SK-N-SH (cell line): ENCODE measurements at regions not wholly inside any gene's neighbourhood (a gene's known extent, or its start where the extent isn't known, plus 50 kb on each side); places are given as distances from the start of the nearest gene placed in this dataset.

Experiments
- CTCF ChIA-PET: fragments of 300-600, 350-600 bp; formaldehyde crosslinking; extraction: SDS; loops from one replicate; lab custom pipeline; 2021; lab: Yijun Ruan, JAX
- POLR2A ChIA-PET: fragments of 350-600 bp; sonication (Branson Sonifier 250); formaldehyde crosslinking; extraction: SDS; loops from one replicate; lab custom pipeline; 2020; ENCODE audit warnings: antibody characterized with exemption, inconsistent platforms; lab: Yijun Ruan, JAX
- DNase-seq: peaks from one replicate; pipeline ENCODE4 v3.0.0; 2012
- H2AFZ ChIP-seq: fragments of 200-600 bp; sonication (generic); 2 replicates; pipeline ENCODE4 v1.8.1; 2016; ENCODE audit warnings: antibody characterized with exemption, mild to moderate bottlenecking, low read depth
- H3F3A ChIP-seq: fragments of 200-600 bp; sonication (generic); replicated peaks from 2 replicates; pipeline ENCODE3; 2016; ENCODE audit warnings: antibody characterized with exemption, mild to moderate bottlenecking; ENCODE audit not compliant: insufficient read depth
- H3K27ac ChIP-seq, 2 experiments: fragments of 200-500 bp in 1 of 2; fragments of 200-600 bp in 1 of 2; sonication (Bioruptor generic) in 1 of 2; sonication (generic), shearing (Covaris generic) in 1 of 2; 2 replicates each; pipeline versions ENCODE4 v1.5.1 to v1.6.1; 2014 to 2016; ENCODE audit warnings: low read depth in 2 of 2, inconsistent platforms in 1 of 2, low read length in 1 of 2, mild to moderate bottlenecking in 1 of 2, mixed read lengths in 1 of 2
- H3K27me3 ChIP-seq: fragments of 200-600 bp; sonication (generic), shearing (Covaris generic); 2 replicates; pipeline ENCODE4 v1.6.1; 2016; ENCODE audit warnings: mixed run types; ENCODE audit not compliant: insufficient read depth
- H3K36me3 ChIP-seq, 2 experiments: fragments of 200-500 bp in 1 of 2; fragments of 200-600 bp in 1 of 2; sonication (Bioruptor generic) in 1 of 2; sonication (generic) in 1 of 2; replicated peaks in 1 of 2; 2 replicates each; pipeline versions ENCODE3 to v1.5.1; 2014 to 2016; ENCODE audit warnings: low read length in 1 of 2, mild to moderate bottlenecking in 1 of 2; ENCODE audit not compliant: insufficient read depth in 2 of 2, control insufficient read depth in 1 of 2
- H3K4me1 ChIP-seq, 2 experiments: fragments of 200-500 bp in 1 of 2; fragments of 200-600 bp in 1 of 2; sonication (Bioruptor generic) in 1 of 2; sonication (generic), shearing (Covaris generic) in 1 of 2; 2 replicates each; pipeline versions ENCODE4 v1.5.1 to v1.6.1; 2014 to 2016; ENCODE audit warnings: low read depth in 1 of 2, low read length in 1 of 2, mixed run types in 1 of 2; ENCODE audit not compliant: insufficient read depth in 2 of 2, control insufficient read depth in 1 of 2
- H3K4me2 ChIP-seq: fragments of 200-600 bp; sonication (generic), shearing (Covaris generic); 2 replicates; pipeline ENCODE4 v1.6.1; 2017; ENCODE audit warnings: mixed run types
- H3K4me3 ChIP-seq, 2 experiments: fragments of 200-500 bp in 1 of 2; fragments of 200-600 bp in 1 of 2; sonication (Bioruptor generic) in 1 of 2; sonication (generic), shearing (Covaris generic) in 1 of 2; 2 replicates each; pipeline versions ENCODE4 v1.5.1 to v1.8.1; 2014 to 2016; ENCODE audit warnings: low read depth in 2 of 2, inconsistent platforms in 1 of 2, low read length in 1 of 2, mild to moderate bottlenecking in 1 of 2, mixed read lengths in 1 of 2, moderate library complexity in 1 of 2
- H3K79me2 ChIP-seq: fragments of 200-600 bp; sonication (generic); 2 replicates; pipeline ENCODE4 v1.8.1; 2017; ENCODE audit warnings: mild to moderate bottlenecking; ENCODE audit not compliant: insufficient read depth
- H3K9ac ChIP-seq: fragments of 200-600 bp; sonication (generic); 2 replicates; pipeline ENCODE4 v1.6.1; 2017; ENCODE audit warnings: mixed run types
- H3K9me2 ChIP-seq: fragments of 200-600 bp; sonication (generic); 2 replicates; pipeline ENCODE4 v1.6.1; 2017; ENCODE audit warnings: mixed run types
- H3K9me3 ChIP-seq: fragments of 200-600 bp; sonication (generic); 2 replicates; pipeline ENCODE4 v1.6.1; 2017; ENCODE audit warnings: mixed run types, mild to moderate bottlenecking, moderate library complexity
- H4K20me1 ChIP-seq: fragments of 200-600 bp; sonication (generic); 2 replicates; pipeline ENCODE4 v1.6.1; 2017; ENCODE audit warnings: mild to moderate bottlenecking, mixed run types; ENCODE audit not compliant: insufficient read depth
- ELF1 ChIP-seq: IDR thresholded peaks from 2 replicates; pipeline ENCODE4 v1.4.0; 2012
- FOSL2 ChIP-seq: IDR thresholded peaks from 2 replicates; pipeline ENCODE4 v1.4.0; 2012; ENCODE audit warnings: low read depth, mild to moderate bottlenecking, moderate library complexity, borderline replicate concordance
- FOXJ3 ChIP-seq: sonication (generic); formaldehyde crosslinking; IDR thresholded peaks from 2 replicates; pipeline ENCODE4 v1.5.1; 2020; ENCODE audit warnings: mild to moderate bottlenecking, missing genetic modification reagents
- FOXM1 ChIP-seq: IDR thresholded peaks from 2 replicates; pipeline ENCODE4 v1.4.0; 2012; ENCODE audit warnings: low read depth, mild to moderate bottlenecking
- GABPA ChIP-seq: IDR thresholded peaks from 2 replicates; pipeline ENCODE4 v1.4.0; 2012; ENCODE audit warnings: low read depth, mild to moderate bottlenecking
- GATA2 ChIP-seq: sonication (generic); formaldehyde crosslinking; IDR thresholded peaks from 2 replicates; pipeline ENCODE4 v1.5.0; 2020; ENCODE audit warnings: mild to moderate bottlenecking, missing genetic modification reagents
- MEF2A ChIP-seq: IDR thresholded peaks from 2 replicates; pipeline ENCODE4 v1.4.0; 2012; ENCODE audit warnings: low read depth, borderline replicate concordance
- MXI1 ChIP-seq: IDR thresholded peaks from 2 replicates; pipeline ENCODE4 v1.6.1; 2012; ENCODE audit warnings: mild to moderate bottlenecking, low read depth, low read length, improper control_type of control experiment
- NFIC ChIP-seq: IDR thresholded peaks from 2 replicates; pipeline ENCODE4 v1.4.0; 2012; ENCODE audit warnings: borderline replicate concordance
- NRF1 ChIP-seq: IDR thresholded peaks from 2 replicates; pipeline ENCODE4 v1.6.1; 2012; ENCODE audit warnings: low read depth, mild to moderate bottlenecking, low read length
- RAD21 ChIP-seq: IDR thresholded peaks from 2 replicates; pipeline ENCODE4 v1.6.1; 2012; ENCODE audit warnings: mild to moderate bottlenecking, low read length
- RCOR1 ChIP-seq: fragments of 150-350 bp; IDR thresholded peaks from 2 replicates; pipeline ENCODE4 v1.6.1; 2017; ENCODE audit warnings: antibody characterized with exemption, low read length
- SMC3 ChIP-seq: IDR thresholded peaks from 2 replicates; pipeline ENCODE4 v1.6.1; 2012; ENCODE audit warnings: low read depth, low read length, improper control_type of control experiment
- TEAD4 ChIP-seq: IDR thresholded peaks from 2 replicates; pipeline ENCODE4 v1.4.0; 2012; ENCODE audit warnings: mild to moderate bottlenecking, borderline replicate concordance; ENCODE audit not compliant: insufficient read depth
- WGBS: methylation state at CpG from one replicate; pipeline ENCODE4 v1.1.6; 2017; ENCODE audit warnings: low lambda C conversion rate; 5-methylcytosine and 5-hydroxymethylcytosine counted together
- TF ChIP-seq, protein P1 (sequence below): IDR thresholded peaks from 2 replicates; pipeline ENCODE4; 2012
- TF ChIP-seq, protein P2 (sequence below): IDR thresholded peaks from 2 replicates; pipeline ENCODE4 v1.4.0; 2012; ENCODE audit warnings: low read depth, borderline replicate concordance
- TF ChIP-seq, protein P3 (sequence below): IDR thresholded peaks from 2 replicates; pipeline ENCODE4 v1.4.0; 2012; ENCODE audit warnings: low read depth, borderline replicate concordance
- TF ChIP-seq, protein P4 (sequence below): fragments of 150-350 bp; IDR thresholded peaks from 2 replicates; pipeline ENCODE4 v1.6.1; 2017; ENCODE audit warnings: antibody characterized with exemption, low read length, low read depth, borderline replicate concordance
- TF ChIP-seq, protein P5 (sequence below): IDR thresholded peaks from 2 replicates; pipeline ENCODE4 v1.4.0; 2012; ENCODE audit warnings: low read depth

DNA sequence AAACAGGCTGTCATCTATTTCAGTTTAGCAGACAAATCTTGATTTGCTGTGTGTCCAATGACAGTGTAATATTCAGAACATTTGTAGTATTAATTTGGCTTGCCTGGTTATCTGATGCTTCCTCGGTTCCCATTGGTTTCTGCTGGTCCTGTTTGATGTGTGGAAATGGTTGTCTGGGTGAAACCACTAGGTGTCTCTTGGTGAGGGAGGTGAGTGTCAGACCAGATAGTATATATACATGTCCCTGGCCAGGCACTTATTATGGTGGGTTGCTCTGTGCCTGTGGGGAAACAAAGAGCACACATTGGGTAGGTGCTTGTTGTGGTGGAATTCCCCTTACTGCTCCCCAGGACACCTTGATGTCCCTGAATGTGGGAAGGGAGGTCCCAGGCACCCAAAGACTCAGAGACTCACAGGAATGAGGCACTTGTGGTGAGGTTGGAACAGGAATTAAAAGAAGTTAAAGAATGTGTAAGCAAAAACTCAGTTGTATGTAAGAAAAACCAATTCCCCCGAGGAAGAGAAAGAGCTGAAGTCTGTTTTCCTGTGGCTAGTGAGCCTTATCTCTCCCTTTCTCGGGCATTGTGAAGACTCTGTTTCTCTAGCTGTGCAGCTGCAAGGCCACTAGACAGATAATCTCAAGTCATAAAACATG is 1519.1 kb downstream of the BRINP3 start:
- CTCF ChIA-PET, result interaction anchor here (1.3 kb wide), 1 partner anchor 13 kb away, joined by 3 read pairs; no protein-coding TSS in a partner anchor
- no peak overlapping the region for H3K4me2 ChIP-seq

DNA sequence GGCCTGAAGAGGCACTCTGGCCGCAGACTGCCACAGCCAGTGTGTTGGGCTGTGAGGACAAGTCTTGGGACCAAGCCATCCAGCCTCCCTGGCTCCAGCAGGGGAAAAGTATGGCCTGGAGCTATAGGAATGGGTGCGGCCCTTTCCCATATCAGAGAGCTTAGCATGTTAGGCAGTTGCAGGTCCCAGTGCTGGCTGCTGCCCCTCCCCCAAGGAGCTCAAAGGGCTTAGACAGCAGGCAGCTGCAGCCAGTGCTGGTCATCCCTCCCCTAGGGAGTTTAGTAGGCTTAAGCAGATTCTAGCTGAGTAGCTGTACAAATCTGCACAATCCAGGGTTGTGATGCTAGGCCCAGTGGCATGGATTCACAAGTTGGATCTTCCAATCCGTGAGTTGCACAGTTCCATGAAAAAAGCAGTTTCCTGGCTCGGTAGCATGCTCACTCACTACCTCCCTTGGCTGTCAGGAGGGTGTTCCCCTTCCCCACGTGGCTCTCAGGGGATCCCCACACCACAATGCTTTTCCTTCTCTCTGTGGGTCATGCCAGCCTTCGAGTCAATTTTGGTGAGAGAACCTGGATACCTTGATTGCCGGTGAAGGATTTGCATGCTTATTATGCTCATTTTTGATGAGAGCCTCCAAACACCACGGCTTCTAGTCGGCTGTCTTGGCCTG is 1490.8 kb downstream of the BRINP3 start:
- H3K4me2 ChIP-seq, result no peak overlapping the region

More for the DNA sequence above, 1519.1 kb downstream of the BRINP3 start:
- no peaks in the 10 kb centered on the region for H3K9me2 ChIP-seq
- H3K79me2 ChIP-seq, result no peaks in the 10 kb centered on the region
- POLR2A ChIA-PET, result no interaction called here
- DNase-seq, result no peak
- H3K27ac ChIP-seq, result no peak overlapping the region
- no peak overlapping the region for H2AFZ ChIP-seq
- H3K4me1 ChIP-seq, result no peaks in the 10 kb centered on the region
- 37% methylated on average over 3 of the region's 3 CpGs for WGBS
- H3K4me3 ChIP-seq, result no peak overlapping the region
- no peak overlapping the region for H3K9ac ChIP-seq
- H3K27me3 ChIP-seq, result no peaks in the 10 kb centered on the region
- no peaks in the 10 kb centered on the region for H3K9me3 ChIP-seq
- H3K36me3 ChIP-seq, result no peaks in the 10 kb centered on the region
- H3F3A ChIP-seq, result no peaks in the 10 kb centered on the region
- H4K20me1 ChIP-seq, result no peaks in the 10 kb centered on the region
- TF ChIP-seq RCOR1 (no peak), SMC3 (no peak), FOXJ3 (no peak), ELF1 (no peak)

More for the DNA sequence above, 1490.8 kb downstream of the BRINP3 start:
- TF ChIP-seq FOXM1 (no peak), NRF1 (no peak), TEAD4 (no peak), MXI1 (no peak), GABPA (no peak), GATA2 (no peak), FOSL2 (no peak), MEF2A (no peak), FOXJ3 (no peak), RAD21 (no peak), NFIC (no peak)
- TF ChIP-seq, protein P1, sequence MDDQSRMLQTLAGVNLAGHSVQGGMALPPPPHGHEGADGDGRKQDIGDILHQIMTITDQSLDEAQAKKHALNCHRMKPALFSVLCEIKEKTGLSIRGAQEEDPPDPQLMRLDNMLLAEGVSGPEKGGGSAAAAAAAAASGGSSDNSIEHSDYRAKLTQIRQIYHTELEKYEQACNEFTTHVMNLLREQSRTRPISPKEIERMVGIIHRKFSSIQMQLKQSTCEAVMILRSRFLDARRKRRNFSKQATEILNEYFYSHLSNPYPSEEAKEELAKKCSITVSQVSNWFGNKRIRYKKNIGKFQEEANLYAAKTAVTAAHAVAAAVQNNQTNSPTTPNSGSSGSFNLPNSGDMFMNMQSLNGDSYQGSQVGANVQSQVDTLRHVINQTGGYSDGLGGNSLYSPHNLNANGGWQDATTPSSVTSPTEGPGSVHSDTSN, result no peak
- TF ChIP-seq, protein P2, sequence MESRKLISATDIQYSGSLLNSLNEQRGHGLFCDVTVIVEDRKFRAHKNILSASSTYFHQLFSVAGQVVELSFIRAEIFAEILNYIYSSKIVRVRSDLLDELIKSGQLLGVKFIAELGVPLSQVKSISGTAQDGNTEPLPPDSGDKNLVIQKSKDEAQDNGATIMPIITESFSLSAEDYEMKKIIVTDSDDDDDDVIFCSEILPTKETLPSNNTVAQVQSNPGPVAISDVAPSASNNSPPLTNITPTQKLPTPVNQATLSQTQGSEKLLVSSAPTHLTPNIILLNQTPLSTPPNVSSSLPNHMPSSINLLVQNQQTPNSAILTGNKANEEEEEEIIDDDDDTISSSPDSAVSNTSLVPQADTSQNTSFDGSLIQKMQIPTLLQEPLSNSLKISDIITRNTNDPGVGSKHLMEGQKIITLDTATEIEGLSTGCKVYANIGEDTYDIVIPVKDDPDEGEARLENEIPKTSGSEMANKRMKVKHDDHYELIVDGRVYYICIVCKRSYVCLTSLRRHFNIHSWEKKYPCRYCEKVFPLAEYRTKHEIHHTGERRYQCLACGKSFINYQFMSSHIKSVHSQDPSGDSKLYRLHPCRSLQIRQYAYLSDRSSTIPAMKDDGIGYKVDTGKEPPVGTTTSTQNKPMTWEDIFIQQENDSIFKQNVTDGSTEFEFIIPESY, result no peak
- TF ChIP-seq, protein P3, sequence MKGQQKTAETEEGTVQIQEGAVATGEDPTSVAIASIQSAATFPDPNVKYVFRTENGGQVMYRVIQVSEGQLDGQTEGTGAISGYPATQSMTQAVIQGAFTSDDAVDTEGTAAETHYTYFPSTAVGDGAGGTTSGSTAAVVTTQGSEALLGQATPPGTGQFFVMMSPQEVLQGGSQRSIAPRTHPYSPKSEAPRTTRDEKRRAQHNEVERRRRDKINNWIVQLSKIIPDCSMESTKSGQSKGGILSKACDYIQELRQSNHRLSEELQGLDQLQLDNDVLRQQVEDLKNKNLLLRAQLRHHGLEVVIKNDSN, result no peak
- TF ChIP-seq, protein P4, sequence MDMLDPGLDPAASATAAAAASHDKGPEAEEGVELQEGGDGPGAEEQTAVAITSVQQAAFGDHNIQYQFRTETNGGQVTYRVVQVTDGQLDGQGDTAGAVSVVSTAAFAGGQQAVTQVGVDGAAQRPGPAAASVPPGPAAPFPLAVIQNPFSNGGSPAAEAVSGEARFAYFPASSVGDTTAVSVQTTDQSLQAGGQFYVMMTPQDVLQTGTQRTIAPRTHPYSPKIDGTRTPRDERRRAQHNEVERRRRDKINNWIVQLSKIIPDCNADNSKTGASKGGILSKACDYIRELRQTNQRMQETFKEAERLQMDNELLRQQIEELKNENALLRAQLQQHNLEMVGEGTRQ, result no peak
- TF ChIP-seq, protein P5, sequence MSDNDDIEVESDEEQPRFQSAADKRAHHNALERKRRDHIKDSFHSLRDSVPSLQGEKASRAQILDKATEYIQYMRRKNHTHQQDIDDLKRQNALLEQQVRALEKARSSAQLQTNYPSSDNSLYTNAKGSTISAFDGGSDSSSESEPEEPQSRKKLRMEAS, result no peak
- no peaks in the 10 kb centered on the region for H3F3A ChIP-seq
- H3K9me3 ChIP-seq, result no peaks in the 10 kb centered on the region
- H4K20me1 ChIP-seq, result no peaks in the 10 kb centered on the region
- H3K27ac ChIP-seq, result no peak overlapping the region
- H3K79me2 ChIP-seq, result no peaks in the 10 kb centered on the region
- H3K9me2 ChIP-seq, result no peaks in the 10 kb centered on the region
- H3K4me3 ChIP-seq, result no peak overlapping the region
- CTCF ChIA-PET, result no interaction called here
- WGBS, result 41% methylated on average over 8 of the region's 9 CpGs
- no peak overlapping the region for H3K9ac ChIP-seq
- H2AFZ ChIP-seq, result no peak overlapping the region
- no peaks in the 10 kb centered on the region; a peak in 2 of 4 replicates for H3K4me1 ChIP-seq
- H3K36me3 ChIP-seq, result no peaks in the 10 kb centered on the region
- POLR2A ChIA-PET, result no interaction called here
- no peaks in the 10 kb centered on the region for H3K27me3 ChIP-seq
- DNase-seq, result no peak
